ENCODE measurements at regions not wholly inside any gene's neighbourhood (a gene's known extent, or its start where the extent isn't known, plus 50 kb on each side); places are given as distances from the start of the nearest gene placed in this dataset.

DNA sequence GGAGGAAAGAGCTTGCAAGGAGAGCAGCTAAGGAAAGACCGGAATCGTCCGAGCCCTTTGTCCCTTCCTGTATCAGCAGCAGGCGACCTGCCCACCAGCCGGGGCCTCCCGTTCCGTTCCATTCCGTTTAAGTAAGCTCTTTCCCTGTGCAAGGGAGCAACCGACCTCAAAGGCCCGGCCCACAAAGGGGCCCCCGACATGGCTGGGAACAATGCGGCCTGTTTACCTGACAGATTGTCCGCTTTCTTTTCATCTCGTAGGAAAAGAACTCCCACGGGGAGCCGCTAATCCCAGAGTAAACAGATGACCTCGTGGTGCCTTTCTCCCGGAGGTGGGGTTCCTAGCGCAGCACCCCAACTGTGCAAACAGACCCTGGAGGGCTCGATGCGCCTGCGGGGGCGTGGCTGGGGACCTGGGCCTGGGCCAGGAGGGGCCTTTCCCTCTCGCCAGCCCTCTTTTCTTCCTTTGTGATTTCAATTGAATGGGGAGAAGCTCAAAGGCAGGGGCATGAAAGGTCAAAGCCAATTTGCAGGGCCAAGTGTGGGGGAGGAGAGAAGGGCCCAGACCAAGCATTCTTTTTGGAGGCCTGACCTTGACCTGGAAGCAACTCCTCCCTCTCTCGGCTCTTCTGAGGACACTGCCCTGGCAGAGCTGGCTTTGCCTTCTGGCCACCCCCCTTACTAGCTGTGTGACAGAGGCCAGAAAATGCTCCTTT is 120.2 kb downstream of the INHBB start (continued):
- TF ChIP-seq ZFP62 (CRISPR knock-in tag; IDR thresholded peaks at IDR 0.05): peak; percentile 88; the same call in 1 of the 2 replicates
- TF ChIP-seq KAT8 (CRISPR knock-in tag; IDR thresholded peaks at IDR 0.05): peak; percentile 93
- peak; percentile 87; the same call in 1 of the 2 replicates for TF ChIP-seq TMF1 (CRISPR knock-in tag; IDR thresholded peaks at IDR 0.05; ENCODE audit: low read depth)
- TF ChIP-seq CENPT (CRISPR knock-in tag; IDR thresholded peaks at IDR 0.05; ENCODE audit: low read depth): no peak
- TF ChIP-seq FOXP1 (IDR thresholded peaks at IDR 0.05): peak; percentile 99
- peak; percentile 99 for TF ChIP-seq FOXP1 (CRISPR knock-in tag; IDR thresholded peaks at IDR 0.05)
- TF ChIP-seq MNT (IDR thresholded peaks at IDR 0.05): peak; percentile 89
- TF ChIP-seq, protein P1, sequence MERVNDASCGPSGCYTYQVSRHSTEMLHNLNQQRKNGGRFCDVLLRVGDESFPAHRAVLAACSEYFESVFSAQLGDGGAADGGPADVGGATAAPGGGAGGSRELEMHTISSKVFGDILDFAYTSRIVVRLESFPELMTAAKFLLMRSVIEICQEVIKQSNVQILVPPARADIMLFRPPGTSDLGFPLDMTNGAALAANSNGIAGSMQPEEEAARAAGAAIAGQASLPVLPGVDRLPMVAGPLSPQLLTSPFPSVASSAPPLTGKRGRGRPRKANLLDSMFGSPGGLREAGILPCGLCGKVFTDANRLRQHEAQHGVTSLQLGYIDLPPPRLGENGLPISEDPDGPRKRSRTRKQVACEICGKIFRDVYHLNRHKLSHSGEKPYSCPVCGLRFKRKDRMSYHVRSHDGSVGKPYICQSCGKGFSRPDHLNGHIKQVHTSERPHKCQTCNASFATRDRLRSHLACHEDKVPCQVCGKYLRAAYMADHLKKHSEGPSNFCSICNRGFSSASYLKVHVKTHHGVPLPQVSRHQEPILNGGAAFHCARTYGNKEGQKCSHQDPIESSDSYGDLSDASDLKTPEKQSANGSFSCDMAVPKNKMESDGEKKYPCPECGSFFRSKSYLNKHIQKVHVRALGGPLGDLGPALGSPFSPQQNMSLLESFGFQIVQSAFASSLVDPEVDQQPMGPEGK (CRISPR knock-in tag; IDR thresholded peaks at IDR 0.05): peak; percentile 100
- peak; percentile 96 for TF ChIP-seq NFKB2 (CRISPR knock-in tag; IDR thresholded peaks at IDR 0.05; ENCODE audit: borderline replicate concordance)
- peak; percentile 95 for TF ChIP-seq ZNF331 (CRISPR knock-in tag; IDR thresholded peaks at IDR 0.05)
- TF ChIP-seq AKAP8 (CRISPR knock-in tag; IDR thresholded peaks at IDR 0.05): peak; percentile 93
- peak; percentile 81 for TF ChIP-seq BHLHE40 (IDR thresholded peaks at IDR 0.05; ENCODE audit: low read length)
- TF ChIP-seq ZBTB49 (CRISPR knock-in tag; IDR thresholded peaks at IDR 0.05; ENCODE audit: borderline replicate concordance): peak; percentile 79; the same call in 1 of the 2 replicates
- no peak for TF ChIP-seq ZNF496 (CRISPR knock-in tag; IDR thresholded peaks at IDR 0.05; ENCODE audit: insufficient replicate concordance)
- peak; percentile 69; the same call in 1 of the 2 replicates for TF ChIP-seq EED (CRISPR knock-in tag; IDR thresholded peaks at IDR 0.05)
- TF ChIP-seq RARG (CRISPR knock-in tag; IDR thresholded peaks at IDR 0.05; ENCODE audit: low read depth): no peak; the same call in 1 of the 2 replicates
- TF ChIP-seq JUN (CRISPR knock-in tag; IDR thresholded peaks at IDR 0.05): peak; percentile 99
- TF ChIP-seq MIER3 (CRISPR knock-in tag; IDR thresholded peaks at IDR 0.05; ENCODE audit: borderline replicate concordance): peak; percentile 98
- TF ChIP-seq MYPOP (CRISPR knock-in tag; IDR thresholded peaks at IDR 0.05): peak; percentile 93
- no peak for TF ChIP-seq HCFC1 (IDR thresholded peaks at IDR 0.05; ENCODE audit: low read depth, low read length)
- TF ChIP-seq TFE3 (CRISPR knock-in tag; IDR thresholded peaks at IDR 0.05): peak; percentile 99
- TF ChIP-seq MLLT10 (CRISPR knock-in tag; IDR thresholded peaks at IDR 0.05): no peak
- TF ChIP-seq SAFB2 (CRISPR knock-in tag; IDR thresholded peaks at IDR 0.05; ENCODE audit: borderline replicate concordance, low read depth): no peak
